ENCODE measurements at regions not wholly inside any gene's neighbourhood (a gene's known extent, or its start where the extent isn't known, plus 50 kb on each side); places are given as distances from the start of the nearest gene placed in this dataset.

- no peak for DNase-seq
Observed at GRCh38 chr2:7961550-7961949, 720.3 kb upstream of the ID2 start.

DNA sequence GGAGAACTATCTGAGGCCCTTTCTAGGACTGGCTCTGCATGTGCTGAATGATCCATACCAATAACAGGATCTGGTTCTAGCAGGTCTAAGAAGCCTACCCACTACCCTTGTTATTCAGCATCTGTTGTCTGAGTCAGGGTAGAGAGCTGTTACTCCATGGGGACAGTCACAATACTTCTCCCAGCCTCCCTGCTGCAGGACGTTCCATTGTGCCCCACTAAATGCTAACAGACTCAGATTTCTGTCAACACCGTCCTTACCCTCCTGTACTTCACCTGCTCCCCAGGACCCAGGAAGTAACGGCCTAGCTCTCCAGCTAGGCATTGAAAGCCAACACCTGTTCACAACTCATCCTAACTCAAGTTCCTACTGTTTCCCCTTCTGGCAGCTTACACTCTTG is 719.7 kb upstream of the ID2 start:
- no peak for DNase-seq

- DNase-seq, result no peak
Observed at GRCh38 chr2:7963787-7964186, 718.1 kb upstream of the ID2 start.

GRCh38 chr2:7966032-7966431 is 715.8 kb upstream of the ID2 start:
- DNase-seq, result no peak

- no peak for DNase-seq
Observed at GRCh38 chr2:7967707-7968405, 714.0 kb upstream of the ID2 start.

GRCh38 chr2:7969756-7970515 is 711.9 kb upstream of the ID2 start:
- no peak for DNase-seq

DNA sequence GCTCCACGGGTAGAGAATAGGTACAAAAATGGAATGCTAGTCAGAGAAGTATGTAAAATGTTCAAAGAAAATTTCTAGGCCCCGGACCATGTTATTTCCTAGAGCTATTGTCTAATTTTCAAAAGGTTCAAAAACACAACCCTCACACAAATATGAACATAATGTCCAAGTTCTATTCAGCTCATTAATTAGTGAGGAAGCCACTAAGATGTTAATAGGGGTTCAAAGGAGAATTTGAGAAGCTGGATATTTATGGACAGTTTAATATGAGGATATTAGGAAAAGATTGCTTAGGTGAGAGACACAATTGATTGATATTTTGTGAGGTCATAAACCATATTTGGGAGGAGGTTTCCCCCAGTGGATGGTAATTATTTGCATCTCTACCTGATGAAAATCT is 710.6 kb upstream of the ID2 start:
- DNase-seq, result no peak

DNA sequence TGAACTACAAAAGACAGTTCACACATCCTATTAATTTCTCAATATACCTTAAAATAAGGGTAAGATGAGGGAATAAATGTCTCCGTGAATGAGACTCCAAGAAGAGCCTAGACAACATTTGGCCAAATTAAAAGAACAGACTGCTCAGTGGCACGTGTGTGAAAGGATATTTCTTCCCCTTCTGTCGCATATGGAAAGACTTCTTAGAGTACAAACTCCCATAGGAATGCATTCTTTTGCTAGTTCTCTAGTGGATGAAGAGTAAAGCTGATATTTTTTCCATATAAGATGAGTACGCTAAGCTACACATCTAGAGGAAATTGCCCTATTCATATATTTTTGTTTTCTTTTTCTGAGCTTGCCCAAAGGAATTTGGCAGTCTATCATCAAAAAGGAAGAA is 710.0 kb upstream of the ID2 start:
- no peak for DNase-seq

DNA sequence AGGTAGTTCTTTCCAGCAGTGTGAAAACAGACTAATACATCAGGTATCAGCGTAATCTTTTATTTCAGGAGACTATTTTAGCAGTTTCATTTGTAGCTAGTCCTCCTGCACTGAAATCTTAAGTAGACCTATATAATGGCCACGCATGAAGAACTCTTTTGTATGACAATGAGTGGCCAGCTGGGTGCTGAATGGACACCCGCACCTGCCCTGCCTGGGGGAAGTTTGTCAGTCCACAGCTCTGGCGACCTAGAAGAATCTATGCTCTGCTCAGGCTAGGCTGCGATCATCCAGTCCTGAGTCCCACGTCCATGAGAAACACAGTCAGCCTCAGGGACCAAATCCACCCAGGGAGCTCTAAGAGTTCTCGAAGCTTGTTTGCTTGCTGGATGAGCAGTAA is 709.2 kb upstream of the ID2 start:
- DNase-seq, result no peak

DNA sequence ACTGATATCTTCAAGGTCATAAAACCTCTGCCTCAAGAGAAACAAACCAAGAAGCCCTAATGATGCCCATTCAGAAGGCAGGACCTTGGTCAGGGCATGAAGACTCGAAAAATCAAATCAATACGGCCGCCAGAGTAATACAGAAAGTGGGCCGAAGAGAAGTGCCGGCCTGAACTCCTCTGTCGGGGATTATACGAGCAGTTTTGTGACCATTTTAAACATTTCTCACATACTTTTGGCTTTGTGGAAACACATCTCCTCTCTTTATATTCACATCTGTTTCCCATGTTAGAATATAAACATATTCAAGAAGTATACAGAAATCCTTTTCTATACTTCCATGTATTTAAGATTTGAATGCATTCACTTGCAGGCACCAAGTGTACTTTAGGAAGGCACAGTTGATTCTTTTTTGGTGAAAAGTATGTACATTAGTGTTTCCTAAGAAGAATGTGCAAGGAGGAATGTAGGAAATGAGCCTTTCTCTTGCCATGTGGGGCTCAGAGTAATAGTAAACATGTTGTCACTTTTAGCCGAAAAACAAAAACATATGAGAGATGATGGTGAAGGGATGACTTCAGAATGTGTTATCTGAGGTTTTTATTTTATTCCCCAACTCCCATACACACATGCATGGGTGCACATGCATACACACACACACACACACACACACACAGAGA is 707.9 kb upstream of the ID2 start:
- no peak for DNase-seq

DNA sequence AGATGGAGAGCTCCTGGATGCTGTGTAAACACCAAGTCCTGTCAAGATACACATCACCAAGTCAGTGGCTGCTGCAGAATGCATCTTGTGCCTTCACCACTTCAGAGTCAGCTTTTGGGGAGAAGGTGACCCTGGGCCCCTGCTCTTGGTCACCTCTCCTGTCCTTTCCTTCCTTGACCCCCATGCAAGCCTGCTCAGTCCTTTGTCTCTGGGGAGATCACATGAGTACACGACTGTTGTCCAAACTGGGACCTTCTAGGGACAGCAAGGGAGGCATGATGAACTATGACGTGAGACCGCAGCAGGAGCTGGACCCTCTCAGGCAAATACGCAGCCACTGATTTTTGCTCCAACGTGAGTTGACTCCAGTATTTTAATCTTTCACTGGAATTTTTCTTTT is 706.9 kb upstream of the ID2 start:
- DNase-seq, result no peak

DNA sequence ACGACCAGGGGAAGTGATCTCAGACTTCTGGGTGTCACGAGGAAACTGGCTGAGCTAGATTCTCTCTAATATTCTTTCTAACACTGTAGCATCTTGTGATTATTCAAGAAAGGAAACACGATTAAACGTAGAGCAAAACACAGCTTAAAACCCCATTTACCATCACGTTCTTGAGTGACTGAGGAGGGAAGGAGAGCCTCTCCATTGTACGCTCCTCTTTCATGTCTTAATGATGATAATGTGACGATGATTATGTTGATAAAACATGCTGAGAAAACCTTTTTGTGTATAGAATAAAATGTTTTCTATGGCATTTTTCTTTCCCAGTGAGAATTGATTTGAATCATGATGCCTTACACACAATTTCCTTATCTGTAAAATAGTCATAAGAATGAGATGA is 705.6 kb upstream of the ID2 start:
- no peak for DNase-seq

- no peak for DNase-seq
Observed at GRCh38 chr2:7977981-7978380, 703.9 kb upstream of the ID2 start.

DNA sequence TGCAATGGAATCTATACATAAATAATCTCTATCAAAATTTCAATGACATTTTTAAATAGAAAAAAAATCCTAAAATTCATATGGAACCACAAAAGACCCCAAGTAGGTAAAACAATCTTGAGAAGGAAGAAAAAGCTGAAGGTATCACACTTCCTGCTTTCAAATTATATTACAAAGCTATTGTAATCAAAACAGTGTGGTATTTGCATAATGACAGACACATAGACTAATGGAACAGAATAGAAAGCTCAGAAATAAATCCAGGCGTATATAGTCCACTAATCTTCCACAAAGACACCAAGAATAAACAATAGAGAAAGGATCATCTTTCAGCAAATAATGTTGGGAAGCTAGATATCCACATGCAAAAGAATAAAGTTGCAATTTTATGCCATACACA is 699.8 kb upstream of the ID2 start:
- no peak for DNase-seq

- DNase-seq, result no peak
Observed at GRCh38 chr2:7983451-7983850, 698.4 kb upstream of the ID2 start.

- no peak for DNase-seq
Observed at GRCh38 chr2:7983912-7984311, 697.9 kb upstream of the ID2 start.

DNA sequence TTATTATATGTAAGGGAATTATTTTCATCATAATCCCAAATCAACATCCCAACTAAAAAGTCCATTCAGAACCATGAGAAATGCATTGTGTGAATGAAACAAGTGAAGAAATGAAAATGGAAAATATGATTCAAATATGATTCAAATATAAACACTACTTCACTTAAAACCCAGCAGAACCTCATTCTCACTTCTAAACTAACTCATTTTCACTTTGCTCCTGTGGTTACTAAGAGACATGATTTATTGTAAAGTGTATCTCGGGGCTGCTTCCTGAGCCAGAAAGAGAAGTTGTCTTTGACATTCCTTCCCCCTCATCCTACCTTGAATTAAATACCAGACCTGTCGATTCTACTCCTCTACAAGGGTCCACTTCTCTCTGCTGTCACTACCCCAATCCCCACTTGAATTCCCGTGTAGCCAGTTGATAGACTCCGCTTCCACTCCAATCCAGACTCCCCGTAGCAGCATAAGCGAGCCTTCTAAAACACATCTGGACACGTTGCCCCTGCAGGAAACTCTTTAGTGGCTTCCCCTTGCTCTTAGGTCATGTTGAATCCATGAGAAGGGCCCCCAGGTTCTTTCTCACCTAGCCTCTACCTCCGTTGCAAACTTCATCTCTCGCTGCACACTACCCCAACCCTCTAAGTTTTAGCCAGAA is 697.0 kb upstream of the ID2 start:
- DNase-seq, result no peak

DNA sequence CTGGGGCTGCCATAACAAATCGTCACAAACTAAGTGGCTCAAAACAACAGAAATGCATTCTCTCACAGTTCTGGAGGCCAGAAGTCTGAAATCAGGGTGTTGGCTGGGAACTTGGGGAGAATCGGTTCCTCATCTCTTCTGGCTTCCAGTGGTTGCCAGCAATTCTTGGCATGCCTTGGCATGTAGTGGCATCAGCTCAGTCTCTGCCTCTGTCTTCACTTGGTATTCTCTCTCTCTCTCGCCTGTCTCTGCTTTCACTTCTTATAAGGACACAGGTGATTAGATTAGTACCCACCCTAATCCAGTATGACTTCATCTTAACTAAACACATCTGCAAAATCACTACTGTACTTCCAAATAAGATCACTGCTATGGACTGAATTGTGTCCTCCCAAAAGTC is 695.4 kb upstream of the ID2 start:
- DNase-seq, result no peak

GRCh38 chr2:7987992-7988391 is 693.9 kb upstream of the ID2 start:
- no peak for DNase-seq

DNA sequence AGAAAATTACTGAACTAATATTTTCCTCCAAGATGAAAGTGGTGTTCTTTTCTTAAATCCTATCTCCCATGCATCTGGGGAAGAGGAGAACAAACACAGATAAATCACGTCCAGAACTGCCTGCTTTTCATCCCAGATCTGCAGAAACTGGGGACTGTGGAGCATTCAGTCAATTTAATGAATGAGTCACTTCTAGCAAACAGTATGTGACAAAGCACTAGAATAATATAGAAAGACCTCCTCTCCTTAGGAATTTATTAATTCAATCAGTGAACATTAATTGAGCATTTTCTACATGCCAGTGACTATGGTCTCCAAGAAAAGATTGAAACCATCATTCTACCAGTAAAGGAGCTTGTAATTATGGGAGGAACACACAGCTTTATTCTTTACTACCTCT is 693.4 kb upstream of the ID2 start:
- DNase-seq, result no peak

GRCh38 chr2:7989823-7990222 is 692.0 kb upstream of the ID2 start:
- no peak for DNase-seq

- no peak for DNase-seq
Observed at GRCh38 chr2:7992612-7993602, 688.9 kb upstream of the ID2 start.

Data from NCI-H1436 (cell line).